ENCODE measurements at regions not wholly inside any gene's neighbourhood (a gene's known extent, or its start where the extent isn't known, plus 50 kb on each side); places are given as distances from the start of the nearest gene placed in this dataset.

GRCh38 chr6:121612927-121613326 lies 177.5 kb downstream of the GJA1 start (continued):
- TF ChIP-seq ZBTB9 (CRISPR knock-in tag; IDR thresholded peaks at IDR 0.05) (no peak), SREBF2 (CRISPR knock-in tag; IDR thresholded peaks at IDR 0.05) (no peak), KLF10 (CRISPR knock-in tag; IDR thresholded peaks at IDR 0.05) (no peak), LCOR (CRISPR knock-in tag; IDR thresholded peaks at IDR 0.05) (no peak), JUN (IDR thresholded peaks at IDR 0.05; ENCODE audit: borderline replicate concordance, low read depth, low read length) (no peak), JUN (CRISPR knock-in tag; IDR thresholded peaks at IDR 0.05; ENCODE audit: borderline replicate concordance) (no peak), ZNF655 (CRISPR knock-in tag; IDR thresholded peaks at IDR 0.05) (no peak)

- ChIA-PET CTCF (ENCODE audit: low intra/inter-chr PET ratio) (no interaction called here), POLR2A (interaction anchor here (1.0 kb wide), 1 partner anchor 15 kb away, joined by 3 read pairs; no protein-coding TSS in a partner anchor)
- no peaks in the 10 kb centered on the region for H3K27me3 ChIP-seq (ENCODE audit: control insufficient read depth in 2 of 2, insufficient read depth in 2 of 2, low read length in 2 of 2)
- no peaks in the 10 kb centered on the region; the same call in 1 of the 2 replicates for H3K9me3 ChIP-seq (replicated peaks; ENCODE audit: control insufficient read depth, insufficient read depth, low read depth, low read length)
- no peak overlapping the region for H3K9ac ChIP-seq (ENCODE audit: insufficient read depth in 1 of 2, low read depth in 2 of 2, low read length in 2 of 2)
- no peak overlapping the region for H3K4me3 ChIP-seq
- H3K27ac ChIP-seq (ENCODE audit: extremely low read depth, low read depth, low read length), result no peak overlapping the region
- H3K9me1 ChIP-seq (ENCODE audit: control insufficient read depth, insufficient read depth, low read length), result no peaks in the 10 kb centered on the region
- BruUV-seq (replicated peaks), result no TSS peak
- intact Hi-C loops (cut with micrococcal nuclease) (no loop called here), in situ Hi-C loops (cut with MboI) (no loop called here)
- H3K79me2 ChIP-seq (ENCODE audit: control insufficient read depth, insufficient read depth, low read length), result no peaks in the 10 kb centered on the region
- FAIRE-seq, result no peak
- no peak overlapping the region for H2AFZ ChIP-seq (ENCODE audit: low read depth, low read length)
- no peaks in the 10 kb centered on the region for H4K20me1 ChIP-seq (replicated peaks; ENCODE audit: control insufficient read depth, insufficient read depth, low read length)
- 0% methylated on average over 5 of the region's 5 CpGs for WGBS (ENCODE audit: insufficient coverage, low coverage, missing lambda C conversion rate)
- ATAC-seq, result no peak
- DNase-seq (ENCODE audit: extremely low read depth in 1 of 4, low spot score in 3 of 4), result no peak
- no peak overlapping the region for H3K4me2 ChIP-seq (ENCODE audit: insufficient read depth, low read length)
- H3K36me3 ChIP-seq (ENCODE audit: control insufficient read depth, insufficient read depth, low read length), result no peaks in the 10 kb centered on the region
- H3K4me1 ChIP-seq (replicated peaks in 1 of 2; ENCODE audit: control insufficient read depth in 2 of 2, insufficient read depth in 2 of 2, low read length in 2 of 2), result no peaks in the 10 kb centered on the region
- TF ChIP-seq ZNF764 (CRISPR knock-in tag; IDR thresholded peaks at IDR 0.05; ENCODE audit: low read depth) (no peak), ZZZ3 (IDR thresholded peaks at IDR 0.05) (no peak), CREM (IDR thresholded peaks at IDR 0.05; ENCODE audit: low read depth) (no peak), KLF16 (IDR thresholded peaks at IDR 0.05) (no peak), ARID4B (CRISPR knock-in tag; IDR thresholded peaks at IDR 0.05) (no peak), CSDE1 (IDR thresholded peaks at IDR 0.05) (no peak)
Observed at GRCh38 chr6:121614115-121614514, 178.7 kb downstream of the GJA1 start.

Measured in K562 (cell line).